ENCODE measurements at regions not wholly inside any gene's neighbourhood (a gene's known extent, or its start where the extent isn't known, plus 50 kb on each side); places are given as distances from the start of the nearest gene placed in this dataset.

DNA sequence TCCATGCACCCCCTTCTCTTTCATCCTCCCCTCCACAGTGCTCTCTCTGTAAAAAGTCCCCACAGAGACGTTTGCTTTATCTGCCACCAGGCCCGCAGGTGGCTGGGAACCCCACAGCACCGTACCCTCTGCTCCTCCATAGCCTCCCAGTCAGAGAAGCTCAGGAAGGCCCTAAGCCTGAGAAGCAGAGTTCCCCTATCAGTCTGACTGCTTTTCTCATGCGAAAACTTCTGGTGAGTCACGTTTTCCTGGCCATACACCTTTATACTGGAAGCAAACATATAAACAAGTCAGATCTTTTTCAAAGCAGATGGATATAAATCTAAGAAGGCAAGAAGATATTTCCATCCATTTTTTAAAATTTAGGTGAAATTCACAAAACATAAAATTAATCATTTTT is 51.5 kb upstream of the MEF2A start:
- H3K27ac ChIP-seq (ENCODE audit: low read depth, low read length, poor library complexity, severe bottlenecking) = peak overlapping the region; percentile 93
- H3K79me2 ChIP-seq (ENCODE audit: insufficient read depth, low read length) = no peaks in the 10 kb centered on the region
- no peaks in the 10 kb centered on the region; the same call in 1 of the 2 replicates for H3F3A ChIP-seq (ENCODE audit: insufficient read depth, low read length)
- no peaks in the 10 kb centered on the region; the same call in 1 of the 2 replicates for H3K9me3 ChIP-seq (ENCODE audit: low read length)
- H3K4me3 ChIP-seq (ENCODE audit: low read depth, low read length, poor library complexity, severe bottlenecking) = no peak overlapping the region
- H3K27me3 ChIP-seq (ENCODE audit: insufficient read depth, low read length) = no peaks in the 10 kb centered on the region
- no peaks in the 10 kb centered on the region for H3K9me2 ChIP-seq (ENCODE audit: low read depth, low read length)
- H2AFZ ChIP-seq (ENCODE audit: low read length) = peak overlapping the region; percentile 29; the same call in 1 of the 2 replicates
- H3K4me1 ChIP-seq (ENCODE audit: insufficient read depth, low read length, severe bottlenecking) = peaks cover 65% of the 10 kb centered on the region
- H3K36me3 ChIP-seq (ENCODE audit: insufficient read depth, low read length) = no peaks in the 10 kb centered on the region
- TF ChIP-seq, protein P1, sequence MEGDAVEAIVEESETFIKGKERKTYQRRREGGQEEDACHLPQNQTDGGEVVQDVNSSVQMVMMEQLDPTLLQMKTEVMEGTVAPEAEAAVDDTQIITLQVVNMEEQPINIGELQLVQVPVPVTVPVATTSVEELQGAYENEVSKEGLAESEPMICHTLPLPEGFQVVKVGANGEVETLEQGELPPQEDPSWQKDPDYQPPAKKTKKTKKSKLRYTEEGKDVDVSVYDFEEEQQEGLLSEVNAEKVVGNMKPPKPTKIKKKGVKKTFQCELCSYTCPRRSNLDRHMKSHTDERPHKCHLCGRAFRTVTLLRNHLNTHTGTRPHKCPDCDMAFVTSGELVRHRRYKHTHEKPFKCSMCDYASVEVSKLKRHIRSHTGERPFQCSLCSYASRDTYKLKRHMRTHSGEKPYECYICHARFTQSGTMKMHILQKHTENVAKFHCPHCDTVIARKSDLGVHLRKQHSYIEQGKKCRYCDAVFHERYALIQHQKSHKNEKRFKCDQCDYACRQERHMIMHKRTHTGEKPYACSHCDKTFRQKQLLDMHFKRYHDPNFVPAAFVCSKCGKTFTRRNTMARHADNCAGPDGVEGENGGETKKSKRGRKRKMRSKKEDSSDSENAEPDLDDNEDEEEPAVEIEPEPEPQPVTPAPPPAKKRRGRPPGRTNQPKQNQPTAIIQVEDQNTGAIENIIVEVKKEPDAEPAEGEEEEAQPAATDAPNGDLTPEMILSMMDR (IDR thresholded peaks at IDR 0.05; ENCODE audit: low read length) = no peak
- TF ChIP-seq EZH2 (IDR thresholded peaks at IDR 0.05; ENCODE audit: borderline replicate concordance, low read length) = no peak
- H3K9ac ChIP-seq (ENCODE audit: low read length) = no peak overlapping the region
- no peaks in the 10 kb centered on the region for H4K20me1 ChIP-seq (ENCODE audit: insufficient read depth, low read length)
- no peak overlapping the region for H3K4me2 ChIP-seq (ENCODE audit: low read length)
